ENCODE measurements at regions not wholly inside any gene's neighbourhood (a gene's known extent, or its start where the extent isn't known, plus 50 kb on each side); places are given as distances from the start of the nearest gene placed in this dataset.
"Not testable (repeated sequence)": the region's sequence is repeated elsewhere in the genome, so short reads cannot be mapped to it uniquely, and the experiment has no call there.

- no peak for DNase-seq (ENCODE audit: low read depth in 3 of 3)
Observed at GRCh38 chr1:234777856-234778220, 167.9 kb upstream of the IRF2BP2 start.

- DNase-seq (ENCODE audit: low read depth in 3 of 3), result no peak
Observed at GRCh38 chr1:234776876-234777855, 167.2 kb upstream of the IRF2BP2 start.

DNA sequence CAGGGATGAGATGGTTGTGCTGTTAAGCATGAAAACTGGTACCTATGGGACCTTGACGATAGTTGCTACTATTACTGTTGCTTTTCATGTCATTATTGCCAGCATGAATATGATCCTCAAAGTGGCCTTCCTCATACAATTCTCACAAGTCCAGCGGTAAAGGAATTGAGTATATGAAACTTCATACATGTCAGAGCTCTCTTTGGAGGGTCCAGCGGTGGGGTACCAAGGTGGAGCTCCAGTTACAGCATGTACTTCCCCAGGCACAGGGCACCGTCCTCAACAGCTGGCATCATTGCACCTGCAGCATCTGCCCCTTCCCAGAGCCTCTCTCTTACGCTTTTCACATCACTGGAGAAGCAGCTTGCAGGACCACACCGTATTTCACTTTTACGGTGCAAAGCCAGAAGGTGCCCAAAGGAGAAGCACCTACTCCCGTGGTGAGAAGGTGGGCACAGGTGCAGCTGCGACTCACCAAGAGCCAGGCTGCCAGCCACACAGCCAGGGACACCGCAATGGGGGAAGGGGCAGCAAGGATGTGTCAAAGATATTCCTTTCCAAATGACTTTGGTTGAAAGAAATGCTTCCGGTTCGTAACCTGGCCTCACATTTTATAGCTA lies 166.4 kb upstream of the IRF2BP2 start:
- no peak for DNase-seq (ENCODE audit: low read depth in 3 of 3)

- no peak for DNase-seq (ENCODE audit: low read depth in 3 of 3)
Observed at GRCh38 chr1:234775477-234776246, 165.7 kb upstream of the IRF2BP2 start.

DNA sequence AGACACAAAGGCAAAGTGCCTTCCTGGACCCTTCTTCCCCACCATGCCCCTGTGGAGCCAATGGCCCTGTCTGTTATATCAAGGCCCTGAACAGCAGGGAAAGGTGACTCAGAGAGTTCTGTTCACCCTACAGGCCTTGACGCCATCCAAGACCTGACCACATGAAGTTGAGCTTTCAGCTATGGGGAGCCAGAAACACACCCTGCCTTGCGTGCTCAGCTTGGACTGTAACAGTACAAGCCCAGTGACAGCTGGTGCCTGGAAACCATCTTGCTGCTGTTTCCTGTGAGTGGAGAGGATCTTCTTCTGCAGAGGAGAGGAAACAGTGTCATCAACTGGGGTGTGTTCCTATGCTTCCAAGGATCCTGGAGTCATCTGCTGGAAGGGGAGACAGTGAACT lies 165.0 kb upstream of the IRF2BP2 start:
- no peak for DNase-seq (ENCODE audit: low read depth in 3 of 3)

- DNase-seq (ENCODE audit: low read depth in 3 of 3), result no peak
Observed at GRCh38 chr1:234773936-234774677, 164.1 kb upstream of the IRF2BP2 start.

- peak; percentile 71 to 87 (median 83) for DNase-seq (ENCODE audit: low read depth in 3 of 3)
Observed at GRCh38 chr1:234772345-234773147, 162.6 kb upstream of the IRF2BP2 start.

DNA sequence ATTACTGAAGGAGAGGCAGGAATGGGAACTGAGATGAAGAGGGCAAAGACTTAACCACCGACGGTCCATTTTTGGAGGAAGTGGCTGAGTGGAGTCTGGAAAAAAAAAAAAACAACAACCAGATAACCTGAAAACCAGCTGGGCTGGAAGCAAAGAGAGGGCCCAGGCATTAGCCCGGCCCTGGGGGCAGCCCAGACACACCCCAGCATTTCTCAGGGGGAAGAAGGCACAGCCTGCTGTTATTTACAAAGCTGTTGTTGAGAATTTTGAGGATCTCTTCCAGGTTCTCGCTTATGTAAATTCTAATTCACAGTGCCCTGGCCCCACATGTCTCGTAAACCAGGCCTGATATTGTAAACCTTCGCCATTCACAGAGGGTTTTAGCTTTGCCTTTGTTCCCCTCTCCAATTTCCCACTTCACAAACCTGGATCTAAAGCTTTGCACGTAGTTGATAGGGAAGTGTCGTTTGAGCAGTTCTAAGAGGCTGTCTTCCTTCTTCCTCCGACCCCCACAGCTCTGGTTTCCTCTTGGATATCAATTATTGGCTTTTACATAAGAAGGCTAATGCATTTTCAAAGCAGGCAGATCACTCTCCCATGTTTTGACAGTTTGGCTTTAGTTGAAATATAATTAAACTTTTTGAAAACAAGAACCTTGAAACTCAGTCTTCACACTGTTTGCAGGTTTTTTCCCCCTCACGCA lies 161.8 kb upstream of the IRF2BP2 start:
- no peak for DNase-seq (ENCODE audit: low read depth in 3 of 3)

DNA sequence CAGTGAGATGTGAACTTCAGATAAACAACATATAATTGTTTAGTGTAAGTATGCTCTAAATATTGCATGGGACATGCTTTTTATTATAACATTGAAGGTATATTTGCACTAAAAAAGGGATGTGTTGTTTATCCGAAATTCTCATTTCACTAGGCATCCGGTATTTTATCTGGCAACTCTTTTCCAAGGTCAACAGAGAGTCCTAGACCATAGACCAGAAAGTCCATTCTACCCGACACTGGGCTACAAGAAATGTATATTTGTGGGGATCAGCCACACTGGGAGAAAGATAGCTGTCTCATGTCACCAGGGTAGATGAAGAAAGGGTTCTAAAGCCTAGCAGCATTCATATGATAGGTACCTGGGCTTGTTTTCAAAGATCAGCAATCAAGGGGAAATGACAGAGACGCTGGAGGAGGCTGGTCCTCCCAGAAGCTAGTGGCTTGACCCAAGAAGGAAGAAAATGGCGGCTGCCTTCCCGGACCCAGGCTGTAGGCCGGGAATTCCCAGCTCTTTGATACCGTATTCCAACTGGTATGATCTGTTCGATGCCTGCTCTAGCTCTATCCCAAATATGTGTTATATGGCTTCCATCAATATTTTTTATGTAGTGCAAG lies 161.1 kb upstream of the IRF2BP2 start:
- no peak for DNase-seq (ENCODE audit: low read depth in 3 of 3)

DNA sequence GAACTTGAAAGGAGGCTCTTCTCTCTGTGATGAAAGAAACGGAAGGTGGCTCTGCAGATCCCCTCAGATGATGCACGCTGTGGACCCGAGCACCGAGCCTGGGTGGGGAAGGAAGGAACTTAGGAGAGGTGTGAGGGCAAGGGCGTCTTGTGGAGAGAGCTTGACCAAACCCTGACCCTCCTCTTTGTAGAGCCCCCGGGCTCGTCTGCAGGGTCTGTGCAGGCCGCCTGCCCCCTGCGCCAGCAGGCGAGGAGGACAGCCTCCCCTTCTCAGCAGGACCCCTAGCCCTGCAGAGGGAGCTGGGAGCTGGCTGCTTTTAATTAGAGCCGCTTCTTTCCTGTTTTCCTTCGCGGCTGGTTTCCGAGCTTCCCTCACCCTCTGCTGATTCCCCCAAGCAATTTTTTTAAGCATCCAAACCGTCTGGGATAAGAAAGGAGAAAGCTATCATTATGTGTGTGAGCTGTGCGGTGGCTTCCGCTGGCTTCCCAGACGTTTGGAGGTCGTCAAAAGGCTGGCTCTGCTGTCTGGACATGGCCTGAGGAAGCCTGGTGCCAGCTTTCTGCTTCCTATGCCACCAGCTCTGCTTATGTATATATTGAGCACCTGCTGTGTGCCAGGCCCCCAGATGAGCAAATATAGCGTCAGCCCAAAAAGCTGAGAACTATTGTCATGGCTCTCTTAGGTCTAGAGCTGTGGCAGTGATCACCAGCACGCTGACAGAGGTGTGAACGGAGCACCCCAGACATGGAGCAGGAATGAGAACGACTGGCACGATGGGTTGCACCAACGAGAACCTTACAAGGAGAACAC lies 160.2 kb upstream of the IRF2BP2 start:
- DNase-seq (ENCODE audit: low read depth in 3 of 3), result no peak

- no peak for DNase-seq (ENCODE audit: low read depth in 3 of 3)
Observed at GRCh38 chr1:234769284-234769985, 159.5 kb upstream of the IRF2BP2 start.

- DNase-seq (ENCODE audit: low read depth in 3 of 3), result peak in 1 of 3 donors; percentile 47
Observed at GRCh38 chr1:234768569-234769283, 158.7 kb upstream of the IRF2BP2 start.

- DNase-seq (ENCODE audit: low read depth in 3 of 3), result no peak
Observed at GRCh38 chr1:234768171-234768568, 158.2 kb upstream of the IRF2BP2 start.

DNA sequence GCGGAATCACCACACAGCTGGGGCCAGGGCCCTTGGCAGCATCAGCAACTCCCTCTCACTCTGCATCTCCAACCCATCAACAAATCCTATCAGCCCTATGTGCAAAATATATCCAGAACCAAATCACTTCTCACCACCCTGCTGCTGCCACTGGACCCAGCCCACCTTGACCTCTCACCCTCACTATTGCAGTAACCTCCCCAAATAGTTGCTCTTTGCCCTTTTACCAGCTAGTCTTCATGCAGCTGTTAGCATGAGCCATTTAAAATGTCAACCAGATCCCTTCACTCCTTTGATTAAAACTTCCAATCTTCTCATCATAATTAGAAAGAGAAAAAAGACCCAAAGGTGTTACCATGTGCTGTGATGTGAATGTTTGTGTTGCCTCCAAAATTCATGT lies 155.7 kb upstream of the IRF2BP2 start:
- DNase-seq (ENCODE audit: low read depth in 3 of 3), result no peak

- DNase-seq (ENCODE audit: low read depth in 3 of 3), result no peak
Observed at GRCh38 chr1:234765181-234765580, 155.2 kb upstream of the IRF2BP2 start.

DNA sequence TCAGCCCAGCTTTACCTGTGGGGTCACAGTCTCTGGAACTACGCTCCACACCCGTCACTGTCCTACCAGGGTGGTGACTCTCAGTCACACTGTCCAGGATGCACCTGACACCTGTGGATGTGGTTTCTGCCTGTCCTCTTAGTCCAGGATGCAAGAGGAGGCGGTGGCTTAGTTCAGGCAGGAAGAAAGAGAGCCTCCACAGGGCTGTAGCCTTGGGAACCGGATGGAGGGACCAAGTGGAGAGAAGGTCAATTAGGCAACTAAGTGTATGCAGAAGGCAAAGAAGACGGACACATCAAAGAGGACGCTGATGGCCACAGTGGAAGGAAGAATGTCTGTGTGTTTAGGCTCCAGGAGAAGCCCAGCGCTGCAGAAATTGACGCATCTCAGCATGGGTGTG lies 153.9 kb upstream of the IRF2BP2 start:
- DNase-seq (ENCODE audit: low read depth in 3 of 3), result no peak

DNA sequence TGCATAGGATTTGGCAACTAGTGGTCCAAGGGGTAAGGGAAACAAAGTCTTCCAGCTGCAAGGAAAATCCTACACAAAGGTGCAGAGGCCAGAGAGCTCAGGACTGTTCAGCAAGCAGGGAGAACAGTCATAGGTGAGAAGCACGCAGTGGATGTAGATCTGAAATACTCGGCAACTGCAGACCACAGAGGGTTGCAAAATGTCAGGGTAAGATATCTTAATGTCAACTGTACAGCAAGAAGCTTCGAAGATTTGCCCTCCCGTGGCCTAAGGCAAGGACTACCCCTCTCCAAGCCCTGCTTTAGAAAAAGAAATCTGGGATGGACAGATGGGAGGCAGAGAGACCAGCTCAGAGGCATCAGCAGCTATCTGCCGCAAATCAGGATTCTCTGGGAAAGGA lies 153.4 kb upstream of the IRF2BP2 start:
- no peak for DNase-seq (ENCODE audit: low read depth in 3 of 3)

DNA sequence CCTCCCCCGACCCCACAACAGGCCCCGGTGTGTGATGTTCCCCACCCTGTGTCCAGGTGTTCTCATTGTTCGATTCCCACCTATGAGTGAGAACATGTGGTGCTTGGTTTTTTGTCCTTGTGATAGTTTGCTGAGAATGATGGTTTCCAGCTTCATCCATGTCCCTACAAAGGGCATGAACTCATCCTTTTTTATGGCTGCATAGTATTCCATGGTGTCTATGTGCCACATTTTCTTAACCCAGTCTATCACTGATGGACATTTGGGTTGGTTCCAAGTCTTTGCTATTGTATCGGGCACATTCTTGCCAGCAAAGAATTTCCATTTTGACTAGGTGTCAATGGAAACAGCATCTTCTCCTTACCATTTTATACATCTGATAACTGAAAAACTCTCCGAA lies 152.1 kb upstream of the IRF2BP2 start:
- not testable (repeated sequence) for DNase-seq (ENCODE audit: low read depth in 3 of 3)

All from stimulated activated CD4-positive, alpha-beta T cell treated with anti-CD3 and anti-CD28 coated beads, TNF-alpha, amount 100 ng/mL, for 48 hours (primary cell).